HCT116 (cell line): ENCODE measurements at regions not wholly inside any gene's neighbourhood (a gene's known extent, or its start where the extent isn't known, plus 50 kb on each side); places are given as distances from the start of the nearest gene placed in this dataset.

ENCODE experiments used
- ATAC-seq: fragments of 200-7000 bp; cut with Tn5 transposase; 2 replicates; pipeline ENCODE4 v1.9.1; 2020; ENCODE audit warnings: mild to moderate bottlenecking, moderate library complexity
- BruUV-seq: library from RNA; stranded (reverse); fragments of 400-500 nt; replicated peaks from 2 replicates; lab custom pipeline; 2021; lab: Mats Ljungman, UMichigan
- CTCF ChIA-PET: fragments of 300-600 bp; sonication (Branson Sonifier 250); formaldehyde crosslinking; loops from one replicate; lab custom pipeline; 2021; ENCODE audit warnings: antibody characterized with exemption; lab: Charles Lee
- POLR2A ChIA-PET: fragments of 300-600, 350-600 bp; sonication (Branson Sonifier 250); formaldehyde crosslinking; loops from one replicate; lab custom pipeline; 2021; ENCODE audit warnings: antibody characterized with exemption; lab: Charles Lee
- RAD21 ChIA-PET, 2 experiments: fragments of 300-600 bp; sonication (Branson Sonifier 250); formaldehyde crosslinking; loops; one replicate each; lab custom pipeline; 2023; ENCODE audit warnings: low total read pairs in 2 of 2; ENCODE audit not compliant: uncharacterized antibody in 2 of 2, unreplicated experiment in 2 of 2, low non-redundant PET in 1 of 2; lab: Charles Lee
- DNase-seq: peaks from one replicate; pipeline ENCODE4 v3.0.0-alpha.2; 2010; ENCODE audit warnings: low read depth, low spot score
- H2AFZ ChIP-seq: fragments of 200-600 bp; shearing (Covaris generic), sonication (generic); 2 replicates; pipeline ENCODE4 v1.6.1; 2017; ENCODE audit warnings: low read depth, mixed run types, mixed read lengths, antibody characterized with exemption, low read length; ENCODE audit not compliant: poor library complexity, severe bottlenecking
- H3K27ac ChIP-seq: 2 replicates; pipeline ENCODE4 v1.5.1; 2012; ENCODE audit warnings: low read depth, low read length
- H3K27me3 ChIP-seq: fragments of 200-600 bp; sonication (generic); 2 replicates; pipeline ENCODE4 v1.6.1; 2016; ENCODE audit warnings: mixed run types, low read length, mixed read lengths; ENCODE audit not compliant: insufficient read depth
- H3K36me3 ChIP-seq, 2 experiments: fragments of 200-500 bp in 1 of 2; fragments of 200-600 bp in 1 of 2; sonication (Bioruptor generic) in 1 of 2; sonication (generic) in 1 of 2; 2 replicates each; pipeline versions ENCODE4 v1.5.1 to v1.6.1; 2014 to 2016; ENCODE audit warnings: low read length in 2 of 2, inconsistent platforms in 1 of 2, mixed read lengths in 1 of 2, mixed run types in 1 of 2; ENCODE audit not compliant: insufficient read depth in 2 of 2, control insufficient read depth in 1 of 2
- H3K4me1 ChIP-seq, 2 experiments: fragments of 200-600 bp in 1 of 2; sonication (generic) in 1 of 2; 2 replicates each; pipeline versions ENCODE4 v1.5.1 to v1.6.1; 2012 to 2017; ENCODE audit warnings: low read length in 2 of 2, inconsistent platforms in 1 of 2, mild to moderate bottlenecking in 1 of 2, mixed read lengths in 1 of 2, mixed run types in 1 of 2, moderate library complexity in 1 of 2; ENCODE audit not compliant: insufficient read depth in 2 of 2, control insufficient read depth in 1 of 2
- H3K4me2 ChIP-seq: fragments of 200-600 bp; sonication (generic); 2 replicates; pipeline ENCODE4 v1.6.1; 2017; ENCODE audit warnings: mixed run types, low read length, mixed read lengths
- H3K4me3 ChIP-seq, 2 experiments: fragments of 200-600 bp in 1 of 2; sonication (generic) in 1 of 2; replicated peaks in 1 of 2; 2 replicates each; pipeline ENCODE4 v1.5.1; 2011 to 2016; ENCODE audit warnings: low read length in 2 of 2, control low read depth in 1 of 2, low read depth in 1 of 2, mild to moderate bottlenecking in 1 of 2, mixed read lengths in 1 of 2, mixed run types in 1 of 2
- H3K79me2 ChIP-seq: fragments of 200-600 bp; sonication (generic); 2 replicates; pipeline ENCODE4 v1.6.1; 2017; ENCODE audit warnings: mild to moderate bottlenecking, mixed run types, low read length, moderate library complexity, mixed read lengths; ENCODE audit not compliant: insufficient read depth
- H3K9ac ChIP-seq: fragments of 200-600 bp; sonication (generic); 2 replicates; pipeline ENCODE4 v1.6.1; 2016; ENCODE audit warnings: low read length, mixed read lengths
- H3K9me2 ChIP-seq: fragments of 200-600 bp; sonication (generic), shearing (Covaris generic); 2 replicates; pipeline ENCODE4 v1.6.1; 2017; ENCODE audit warnings: mixed run types, mild to moderate bottlenecking, moderate library complexity; ENCODE audit not compliant: insufficient read depth
- H3K9me3 ChIP-seq, 2 experiments: fragments of 200-500 bp in 1 of 2; fragments of 200-600 bp in 1 of 2; sonication (Bioruptor generic) in 1 of 2; sonication (generic) in 1 of 2; 2 replicates each; pipeline ENCODE4 v1.6.1; 2014 to 2017; ENCODE audit warnings: low read length in 2 of 2, mixed read lengths in 2 of 2, inconsistent platforms in 1 of 2, low read depth in 1 of 2, mild to moderate bottlenecking in 1 of 2, mixed run types in 1 of 2, moderate library complexity in 1 of 2; ENCODE audit not compliant: control insufficient read depth in 1 of 2, insufficient read depth in 1 of 2
- H4K20me1 ChIP-seq: fragments of 200-600 bp; sonication (generic), shearing (Covaris generic); 2 replicates; pipeline ENCODE4 v1.6.1; 2017; ENCODE audit warnings: mixed run types, mild to moderate bottlenecking, moderate library complexity; ENCODE audit not compliant: insufficient read depth
- ATF3 ChIP-seq: IDR thresholded peaks from 2 replicates; pipeline ENCODE4 v1.6.1; 2012
- CEBPB ChIP-seq: IDR thresholded peaks from 2 replicates; pipeline ENCODE4 v1.6.1; 2012; ENCODE audit warnings: low read depth
- CTCF ChIP-seq, 3 experiments: fragments of 200-600 bp in 1 of 3; sonication (generic) in 1 of 3; IDR thresholded peaks in 2 of 3; conservative IDR thresholded peaks in 1 of 3; 2 replicates each; pipeline ENCODE4 v1.5.1; 2012 to 2017; ENCODE audit warnings: low read depth in 2 of 3, low read length in 2 of 3, antibody characterized with exemption in 1 of 3, borderline replicate concordance in 1 of 3, control low read depth in 1 of 3, mild to moderate bottlenecking in 1 of 3, mixed read lengths in 1 of 3, mixed run types in 1 of 3, moderate library complexity in 1 of 3; ENCODE audit not compliant: insufficient read depth in 1 of 3
- ELF1 ChIP-seq: IDR thresholded peaks from 2 replicates; pipeline ENCODE4 v1.6.1; 2012; ENCODE audit warnings: low read depth, borderline replicate concordance
- EZH2 ChIP-seq: fragments of 200-600 bp; sonication (generic); IDR thresholded peaks from 2 replicates; pipeline ENCODE4 v1.6.1; 2017; ENCODE audit warnings: antibody characterized with exemption, mixed run types
- EZH2phosphoT487 ChIP-seq: fragments of 200-600 bp; IDR thresholded peaks from 2 replicates; pipeline ENCODE4 v1.6.1; 2018; ENCODE audit warnings: antibody characterized with exemption, borderline replicate concordance
- JUND ChIP-seq: IDR thresholded peaks from 2 replicates; pipeline ENCODE4 v1.6.1; 2012
- POLR2A ChIP-seq: IDR thresholded peaks from 2 replicates; pipeline ENCODE4 v1.7.0; 2011; ENCODE audit warnings: borderline replicate concordance; ENCODE audit not compliant: insufficient read depth, insufficient read length; ENCODE audit errors: extremely low read depth
- POLR2AphosphoS5 ChIP-seq: IDR thresholded peaks from 2 replicates; pipeline ENCODE4 v1.6.1; 2011; ENCODE audit warnings: mild to moderate bottlenecking, low read depth, low read length, moderate library complexity
- RAD21 ChIP-seq: IDR thresholded peaks from 2 replicates; pipeline ENCODE4 v1.6.1; 2012; ENCODE audit warnings: low read depth, mild to moderate bottlenecking
- REST ChIP-seq: IDR thresholded peaks from 2 replicates; pipeline ENCODE4 v1.6.1; 2012; ENCODE audit warnings: low read depth
- SIN3A ChIP-seq: IDR thresholded peaks from 2 replicates; pipeline ENCODE4 v1.6.1; 2012; ENCODE audit warnings: low read depth
- SP1 ChIP-seq: IDR thresholded peaks from 2 replicates; pipeline ENCODE4 v1.6.1; 2012; ENCODE audit warnings: low read depth
- SRF ChIP-seq: IDR thresholded peaks from 2 replicates; pipeline ENCODE4 v1.6.1; 2012; ENCODE audit warnings: low read depth
- TCF7L2 ChIP-seq: IDR thresholded peaks from 2 replicates; pipeline ENCODE4 v1.7.0; 2011; ENCODE audit warnings: borderline replicate concordance, inconsistent platforms; ENCODE audit not compliant: insufficient read depth, insufficient read length; ENCODE audit errors: extremely low read depth
- YY1 ChIP-seq: IDR thresholded peaks from 2 replicates; pipeline ENCODE4 v1.6.1; 2011; ENCODE audit warnings: low read length, low read depth, moderate library complexity, mild to moderate bottlenecking; ENCODE audit not compliant: insufficient replicate concordance; ENCODE audit errors: extremely low read depth
- ZNF274 ChIP-seq: fragments of 200-500 bp; sonication (Bioruptor generic); IDR thresholded peaks from 2 replicates; pipeline ENCODE4 v1.6.1; 2014; ENCODE audit warnings: mild to moderate bottlenecking, low read depth, low read length, inconsistent platforms
- intact Hi-C: fragments of 100-400 bp; cut with micrococcal nuclease; formaldehyde crosslinking; loops from 2 replicates; pipeline ENCODE4 v1.10.0; 2022

GRCh38 chr3:8157640-8158039 is 344.0 kb upstream of the LMCD1 start:
- no peaks in the 10 kb centered on the region for H3K9me2 ChIP-seq
- no peak overlapping the region for H2AFZ ChIP-seq
- no peaks in the 10 kb centered on the region for H3K27me3 ChIP-seq
- no peaks in the 10 kb centered on the region for H3K9me3 ChIP-seq
- no peak overlapping the region for H3K9ac ChIP-seq
- intact Hi-C loops: no loop called here
- H3K4me1 ChIP-seq: no peaks in the 10 kb centered on the region
- ChIA-PET CTCF (no interaction called here), RAD21 (interaction anchor here in 1 of 2 experiments (0.7 kb wide), 1 partner anchor 82 kb away, joined by 3 read pairs; no protein-coding TSS in a partner anchor), POLR2A (no interaction called here)
- no peaks in the 10 kb centered on the region for H3K79me2 ChIP-seq
- DNase-seq (no peak), ATAC-seq (no peak)
- no peak overlapping the region for H3K4me2 ChIP-seq
- no peak overlapping the region for H3K4me3 ChIP-seq
- BruUV-seq: no TSS peak
- no peak overlapping the region for H3K27ac ChIP-seq
- no peaks in the 10 kb centered on the region for H3K36me3 ChIP-seq
- TF ChIP-seq SRF (no peak), EZH2phosphoT487 (no peak), EZH2 (no peak)
- H4K20me1 ChIP-seq: no peaks in the 10 kb centered on the region

GRCh38 chr3:8164145-8164544 is 337.5 kb upstream of the LMCD1 start:
- no peaks in the 10 kb centered on the region for H3K27me3 ChIP-seq
- H2AFZ ChIP-seq: no peak overlapping the region
- no peak for ATAC-seq
- CTCF ChIA-PET: no interaction called here
- H3K9me2 ChIP-seq: no peaks in the 10 kb centered on the region
- no peaks in the 10 kb centered on the region for H3K4me1 ChIP-seq
- RAD21 ChIA-PET: no interaction called here
- no peaks in the 10 kb centered on the region for H4K20me1 ChIP-seq
- POLR2A ChIA-PET: no interaction called here
- H3K9me3 ChIP-seq: no peaks in the 10 kb centered on the region
- H3K79me2 ChIP-seq: no peaks in the 10 kb centered on the region
- H3K36me3 ChIP-seq: no peaks in the 10 kb centered on the region
- no peak overlapping the region for H3K9ac ChIP-seq
- intact Hi-C loops: no loop called here
- no peak overlapping the region for H3K4me3 ChIP-seq
- no TSS peak for BruUV-seq
- no peak overlapping the region for H3K4me2 ChIP-seq
- no peak for DNase-seq
- H3K27ac ChIP-seq: no peak overlapping the region
- TF ChIP-seq JUND (no peak), POLR2AphosphoS5 (no peak), REST (no peak), EZH2phosphoT487 (no peak), ATF3 (no peak), ELF1 (no peak), CTCF (IDR thresholded peaks at IDR 0.05 in 2 of 3, conservative IDR thresholded peaks at IDR 0.05 in 1 of 3; ENCODE audit: borderline replicate concordance in 1 of 3, insufficient read depth in 1 of 3, low read depth in 2 of 3, low read length in 2 of 3) (no peak), YY1 (no peak), CEBPB (no peak), SIN3A (no peak), ZNF274 (no peak), TCF7L2 (no peak), RAD21 (no peak), EZH2 (no peak), POLR2A (no peak), SP1 (no peak)
